ENCODE measurements at regions not wholly inside any gene's neighbourhood (a gene's known extent, or its start where the extent isn't known, plus 50 kb on each side); places are given as distances from the start of the nearest gene placed in this dataset.
"Not testable (repeated sequence)": the region's sequence is repeated elsewhere in the genome, so short reads cannot be mapped to it uniquely, and the experiment has no call there.

- TF ChIP-seq CTCF (IDR thresholded peaks at IDR 0.05; ENCODE audit: control insufficient read depth, extremely low read depth, insufficient read depth), result no peak
- DNase-seq (ENCODE audit: low read depth), result no peak
- no peak overlapping the region for H3K4me3 ChIP-seq (ENCODE audit: low read depth, low read length)
Measured at GRCh38 chr10:117768333-117769042, 225.9 kb downstream of the EMX2 start.

- H3K4me3 ChIP-seq (ENCODE audit: low read depth, low read length), result no peak overlapping the region
- TF ChIP-seq CTCF (IDR thresholded peaks at IDR 0.05; ENCODE audit: control insufficient read depth, extremely low read depth, insufficient read depth), result no peak
- no peak for DNase-seq (ENCODE audit: low read depth)
Measured at GRCh38 chr10:117775526-117775925, 233.0 kb downstream of the EMX2 start.

- H3K4me3 ChIP-seq (ENCODE audit: low read depth, low read length); DNase-seq (ENCODE audit: low read depth): not testable (repeated sequence)
Measured at GRCh38 chr10:117777222-117777621, 234.7 kb downstream of the EMX2 start.

GRCh38 chr10:117778241-117778640, 235.7 kb downstream of the EMX2 start:
- H3K4me3 ChIP-seq (ENCODE audit: low read depth, low read length), result no peak overlapping the region
- TF ChIP-seq CTCF (IDR thresholded peaks at IDR 0.05; ENCODE audit: control insufficient read depth, extremely low read depth, insufficient read depth), result no peak
- no peak for DNase-seq (ENCODE audit: low read depth)

- TF ChIP-seq CTCF (IDR thresholded peaks at IDR 0.05; ENCODE audit: control insufficient read depth, extremely low read depth, insufficient read depth), result no peak
- no peak overlapping the region for H3K4me3 ChIP-seq (ENCODE audit: low read depth, low read length)
- DNase-seq (ENCODE audit: low read depth), result no peak
Measured at GRCh38 chr10:117780411-117780810, 237.9 kb downstream of the EMX2 start.

GRCh38 chr10:117781216-117781831, 238.8 kb downstream of the EMX2 start:
- no peak for DNase-seq (ENCODE audit: low read depth)
- H3K4me3 ChIP-seq (ENCODE audit: low read depth, low read length), result no peak overlapping the region
- TF ChIP-seq CTCF (IDR thresholded peaks at IDR 0.05; ENCODE audit: control insufficient read depth, extremely low read depth, insufficient read depth), result no peak

- no peak overlapping the region for H3K4me3 ChIP-seq (ENCODE audit: low read depth, low read length)
- no peak for DNase-seq (ENCODE audit: low read depth)
- TF ChIP-seq CTCF (IDR thresholded peaks at IDR 0.05; ENCODE audit: control insufficient read depth, extremely low read depth, insufficient read depth), result no peak
Measured at GRCh38 chr10:117782276-117782675, 239.7 kb downstream of the EMX2 start.
